ENCODE measurements at regions not wholly inside any gene's neighbourhood (a gene's known extent, or its start where the extent isn't known, plus 50 kb on each side); places are given as distances from the start of the nearest gene placed in this dataset.

DNA sequence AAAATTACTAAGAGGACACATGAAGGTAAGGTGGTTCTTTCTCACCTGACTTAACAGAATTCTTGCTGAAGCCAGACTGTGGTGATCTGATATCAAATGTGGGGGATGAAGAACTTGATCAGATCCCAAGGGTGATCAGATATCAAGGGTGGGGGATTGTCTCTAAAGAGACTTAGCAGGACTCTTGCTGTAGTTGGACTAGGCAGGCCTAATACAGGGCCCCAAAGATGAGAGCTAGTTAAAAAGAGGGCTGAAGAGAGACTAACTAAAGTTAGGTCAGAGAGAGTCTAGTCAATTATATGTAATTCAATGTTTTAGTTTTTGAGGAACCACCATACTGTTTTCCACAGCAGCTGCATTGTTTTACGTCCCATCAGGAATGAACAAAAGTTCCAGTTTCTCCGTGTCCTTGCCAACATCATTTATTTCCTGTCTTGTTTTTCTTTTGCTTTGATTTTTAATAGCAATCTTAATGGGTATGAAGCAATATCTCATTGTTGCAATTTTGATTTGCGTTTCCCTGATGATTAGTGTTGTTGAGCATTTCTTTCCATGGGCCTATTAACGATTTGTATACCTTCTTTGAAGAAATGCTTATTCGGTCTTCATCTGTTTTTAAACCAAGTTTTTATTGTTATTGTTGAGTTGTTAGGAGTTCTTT is 77.6 kb upstream of the ALDH1A1 start:
- TF ChIP-seq, protein P1, sequence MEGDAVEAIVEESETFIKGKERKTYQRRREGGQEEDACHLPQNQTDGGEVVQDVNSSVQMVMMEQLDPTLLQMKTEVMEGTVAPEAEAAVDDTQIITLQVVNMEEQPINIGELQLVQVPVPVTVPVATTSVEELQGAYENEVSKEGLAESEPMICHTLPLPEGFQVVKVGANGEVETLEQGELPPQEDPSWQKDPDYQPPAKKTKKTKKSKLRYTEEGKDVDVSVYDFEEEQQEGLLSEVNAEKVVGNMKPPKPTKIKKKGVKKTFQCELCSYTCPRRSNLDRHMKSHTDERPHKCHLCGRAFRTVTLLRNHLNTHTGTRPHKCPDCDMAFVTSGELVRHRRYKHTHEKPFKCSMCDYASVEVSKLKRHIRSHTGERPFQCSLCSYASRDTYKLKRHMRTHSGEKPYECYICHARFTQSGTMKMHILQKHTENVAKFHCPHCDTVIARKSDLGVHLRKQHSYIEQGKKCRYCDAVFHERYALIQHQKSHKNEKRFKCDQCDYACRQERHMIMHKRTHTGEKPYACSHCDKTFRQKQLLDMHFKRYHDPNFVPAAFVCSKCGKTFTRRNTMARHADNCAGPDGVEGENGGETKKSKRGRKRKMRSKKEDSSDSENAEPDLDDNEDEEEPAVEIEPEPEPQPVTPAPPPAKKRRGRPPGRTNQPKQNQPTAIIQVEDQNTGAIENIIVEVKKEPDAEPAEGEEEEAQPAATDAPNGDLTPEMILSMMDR (conservative IDR thresholded peaks at IDR 0.05; ENCODE audit: low read depth, low read length): no peak
- no peak for TF ChIP-seq MAFK (IDR thresholded peaks at IDR 0.05; ENCODE audit: low read depth, low read length)
- TF ChIP-seq RAD21 (IDR thresholded peaks at IDR 0.05; ENCODE audit: low read length): no peak
- TF ChIP-seq FOS (IDR thresholded peaks at IDR 0.05; ENCODE audit: low read depth, low read length): no peak
- no peak for TF ChIP-seq BHLHE40 (IDR thresholded peaks at IDR 0.05; ENCODE audit: low read depth, low read length)
- TF ChIP-seq MXI1 (IDR thresholded peaks at IDR 0.05; ENCODE audit: borderline replicate concordance, low read depth, low read length): no peak
- no peak for TF ChIP-seq RFX5 (IDR thresholded peaks at IDR 0.05; ENCODE audit: low read depth, low read length)
- TF ChIP-seq MAZ (IDR thresholded peaks at IDR 0.05; ENCODE audit: borderline replicate concordance, low read depth, low read length): no peak
- TF ChIP-seq CEBPB (IDR thresholded peaks at IDR 0.05; ENCODE audit: low read depth, low read length): no peak
- TF ChIP-seq USF2 (IDR thresholded peaks at IDR 0.05; ENCODE audit: low read depth, low read length): no peak
- no peak for TF ChIP-seq NFE2L2 (IDR thresholded peaks at IDR 0.05; ENCODE audit: low read depth, low read length)
- no peak for TF ChIP-seq SMC3 (IDR thresholded peaks at IDR 0.05; ENCODE audit: low read depth, low read length)
- Histone ChIP-seq H3K4ac (ENCODE audit: low read depth, low read length) (no peak overlapping the region), H4K8ac (ENCODE audit: low read depth in 2 of 2, low read length in 2 of 2) (no peak overlapping the region), H2AFZ (replicated peaks; ENCODE audit: low read length, poor library complexity) (no peak overlapping the region), H2AK5ac (ENCODE audit: low read depth, low read length) (no peak overlapping the region), H3K4me2 (ENCODE audit: low read depth, low read length) (no peak overlapping the region), H3K18ac (ENCODE audit: low read depth, low read length) (no peak overlapping the region), H3K9ac (ENCODE audit: low read depth, low read length) (no peak overlapping the region), H3K27me3 (ENCODE audit: control insufficient read depth, insufficient read depth, low read length) (peaks cover 2% of the 10 kb centered on the region; the same call in 1 of the 2 replicates), H2AK9ac (replicated peaks; ENCODE audit: low read depth, low read length, poor library complexity) (no peak overlapping the region), H3K36me3 (ENCODE audit: control insufficient read depth, insufficient read depth, low read length) (no peaks in the 10 kb centered on the region), H3K79me1 (ENCODE audit: low read depth in 1 of 2, low read length in 2 of 2) (no peaks in the 10 kb centered on the region), H3K23ac (ENCODE audit: low read depth, low read length) (no peak overlapping the region), H3K56ac (ENCODE audit: extremely low read depth, insufficient read depth, low read length) (no peak overlapping the region), H3K9me3 (ENCODE audit: control insufficient read depth, insufficient read depth, low read length) (no peaks in the 10 kb centered on the region), H2BK20ac (ENCODE audit: low read depth, low read length) (no peak overlapping the region), H3K4me1 (ENCODE audit: control insufficient read depth, insufficient read depth, low read length) (no peaks in the 10 kb centered on the region), H2BK5ac (ENCODE audit: low read depth, low read length, poor library complexity, severe bottlenecking) (no peak overlapping the region), H3K14ac (replicated peaks; ENCODE audit: low read depth, low read length) (no peak overlapping the region), H4K5ac (ENCODE audit: low read depth, low read length) (no peak overlapping the region), H3K27ac (ENCODE audit: insufficient read depth, low read length) (no peak overlapping the region), H3K9me1 (ENCODE audit: insufficient read depth, low read length) (no peaks in the 10 kb centered on the region), H4K91ac (ENCODE audit: insufficient read depth, low read depth, low read length) (no peak overlapping the region), H3K4me3 (ENCODE audit: insufficient read depth, low read depth, low read length) (no peak overlapping the region), H2BK120ac (ENCODE audit: low read depth, low read length) (no peak overlapping the region), H4K20me1 (ENCODE audit: insufficient read depth, low read length) (no peaks in the 10 kb centered on the region), H2BK15ac (ENCODE audit: low read depth, low read length) (no peak overlapping the region)
- ATAC-seq (ENCODE audit: low read depth) (no peak), DNase-seq (no peak)
- WGBS, 2 experiments (ENCODE audit: extremely low coverage in 2 of 2, insufficient read length in 1 of 2): no CpG with 5 or more reads among the region's 5 CpGs
- dilution Hi-C loops (cut with HindIII; ENCODE audit: low sequenced_read_pairs, unreplicated experiment) (no loop called here), intact Hi-C loops (cut with micrococcal nuclease) (no loop called here), in situ Hi-C loops (cut with MboI; ENCODE audit: low sequenced_read_pairs) (no loop called here)
- no TSS peak for BruUV-seq (replicated peaks)
- ChIA-PET POLR2A (ENCODE audit: unreplicated experiment) (no interaction called here), CTCF (no interaction called here)

Measured in IMR-90 (cell line).